ENCODE measurements at regions not wholly inside any gene's neighbourhood (a gene's known extent, or its start where the extent isn't known, plus 50 kb on each side); places are given as distances from the start of the nearest gene placed in this dataset.
"Not testable (repeated sequence)": the region's sequence is repeated elsewhere in the genome, so short reads cannot be mapped to it uniquely, and the experiment has no call there.

DNA sequence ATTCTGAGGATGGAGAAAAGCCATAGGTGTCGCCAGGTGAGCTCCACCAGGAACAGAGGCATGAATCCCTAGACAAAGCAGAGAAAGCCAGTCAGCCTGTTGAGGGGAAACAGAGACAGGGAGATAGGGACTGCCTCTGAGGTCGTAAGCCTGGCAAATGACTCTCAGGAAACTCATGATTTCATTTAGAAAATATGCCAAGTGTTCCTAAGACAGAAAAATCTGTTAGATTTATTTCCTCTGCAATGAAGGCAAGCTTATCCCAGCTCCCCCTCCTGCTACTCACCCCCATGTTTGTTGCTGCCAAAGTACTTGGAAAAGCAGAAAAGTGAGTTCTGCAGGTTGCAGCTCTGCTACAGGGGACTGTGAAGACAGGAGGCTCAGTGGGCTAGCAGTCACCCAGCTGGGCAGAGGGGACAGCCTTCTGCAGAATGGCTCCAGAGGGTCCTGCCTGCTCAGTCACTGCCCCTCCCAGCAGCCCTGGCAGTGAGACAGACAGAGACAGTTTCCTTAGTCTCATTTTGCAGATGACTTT lies 184.3 kb downstream of the ADRA2A start:
- no peak for DNase-seq (ENCODE audit: low read depth in 2 of 2, low spot score in 1 of 2)

DNA sequence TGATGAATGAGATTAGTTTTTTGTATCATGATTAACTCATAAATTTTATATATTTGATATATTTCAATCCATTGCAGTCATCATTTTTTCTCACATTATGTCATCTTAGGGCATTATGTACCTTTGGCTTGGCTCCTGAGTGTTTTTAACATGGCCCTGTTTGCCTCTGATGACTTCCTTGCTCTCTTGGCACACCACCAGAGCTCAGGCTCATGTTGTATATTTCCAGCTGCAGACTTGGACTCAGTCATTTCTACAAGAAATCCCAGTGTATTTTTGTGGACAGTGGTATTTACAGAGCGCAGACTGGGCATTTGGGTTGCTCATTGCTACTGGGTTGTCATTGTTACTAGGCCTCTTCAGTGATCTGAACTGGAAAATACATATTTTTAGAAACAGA lies 188.5 kb downstream of the ADRA2A start:
- no peak for DNase-seq (ENCODE audit: low read depth in 2 of 2, low spot score in 1 of 2)

DNA sequence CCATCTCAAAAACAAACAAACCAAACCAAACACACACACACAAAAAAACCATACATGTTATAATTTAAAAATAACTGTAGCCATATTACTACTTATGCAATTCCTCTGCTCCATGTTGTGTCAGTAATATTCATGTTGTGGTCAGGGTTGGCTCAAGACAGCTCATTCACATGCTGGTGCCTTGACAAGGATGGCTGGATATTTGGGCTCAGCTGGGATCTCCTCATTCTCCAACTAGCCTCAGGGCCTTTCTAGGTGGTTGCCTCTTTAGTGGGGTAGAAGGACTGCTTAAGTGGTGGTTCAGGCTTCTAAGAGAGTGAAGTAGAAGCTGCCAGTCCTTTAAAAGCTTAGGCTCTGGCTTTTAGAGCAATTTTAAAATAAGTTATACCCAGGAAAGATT lies 189.3 kb downstream of the ADRA2A start:
- DNase-seq (ENCODE audit: low read depth in 2 of 2, low spot score in 1 of 2): no peak

DNA sequence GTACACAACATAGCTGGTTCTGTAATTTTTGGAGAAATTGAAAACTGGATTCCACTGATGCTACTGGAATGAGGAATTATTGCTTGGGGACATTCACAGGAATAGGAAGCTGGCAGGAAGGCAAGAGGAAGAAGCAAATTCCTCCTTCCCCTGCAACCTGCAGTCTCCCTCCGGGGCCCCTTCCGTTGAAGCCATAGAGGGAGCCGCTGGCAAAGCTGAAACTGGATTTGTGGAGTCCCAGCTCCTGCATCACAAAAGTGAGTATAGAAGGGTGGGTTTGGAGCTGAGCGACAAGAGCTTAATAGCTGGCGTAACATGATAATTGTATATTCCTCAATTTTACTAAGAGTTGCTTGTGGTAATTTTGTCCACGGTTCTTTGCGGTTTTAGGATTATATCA lies 190.8 kb downstream of the ADRA2A start:
- DNase-seq (ENCODE audit: low read depth in 2 of 2, low spot score in 1 of 2): no peak

DNA sequence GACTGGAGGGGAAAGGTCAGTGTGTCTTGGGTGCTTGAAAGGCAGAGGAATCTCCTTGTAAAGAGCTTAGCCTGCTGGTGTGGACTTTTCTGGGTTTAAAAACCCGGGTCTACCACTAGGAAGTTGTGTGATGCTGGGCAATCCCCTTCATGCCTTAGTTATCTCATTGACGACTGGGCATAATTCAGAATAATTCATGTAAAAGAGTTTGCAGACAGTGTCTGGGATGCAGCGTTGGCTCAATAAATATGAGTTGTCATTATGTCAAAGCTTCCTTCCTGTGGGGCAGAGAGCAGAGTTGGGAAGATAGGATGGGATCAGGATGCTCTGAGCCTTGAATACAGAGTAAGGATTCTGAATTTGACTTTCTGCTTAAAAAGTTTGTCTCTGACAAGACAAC lies 196.4 kb downstream of the ADRA2A start:
- DNase-seq (ENCODE audit: low read depth in 2 of 2, low spot score in 1 of 2): no peak

DNA sequence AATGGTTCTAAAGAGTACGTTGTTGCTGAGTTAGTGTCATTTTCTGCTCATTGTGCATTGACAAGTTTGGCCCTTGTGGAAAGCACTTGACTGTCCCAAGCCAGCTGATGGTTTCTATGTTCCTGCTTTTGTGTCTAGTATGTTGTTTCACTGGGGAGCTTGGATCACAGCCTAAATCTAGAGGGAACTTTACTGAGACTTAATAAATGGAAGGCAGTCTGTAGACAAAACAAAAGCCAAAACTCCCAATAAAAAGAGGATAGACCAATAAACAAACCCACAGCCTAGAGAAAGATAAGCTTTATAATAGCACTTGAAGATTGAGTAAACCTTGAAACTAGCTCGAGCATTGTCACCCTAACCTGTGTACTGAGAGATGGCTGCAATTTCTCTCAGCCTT lies 196.8 kb downstream of the ADRA2A start:
- no peak for DNase-seq (ENCODE audit: low read depth in 2 of 2, low spot score in 1 of 2)

DNA sequence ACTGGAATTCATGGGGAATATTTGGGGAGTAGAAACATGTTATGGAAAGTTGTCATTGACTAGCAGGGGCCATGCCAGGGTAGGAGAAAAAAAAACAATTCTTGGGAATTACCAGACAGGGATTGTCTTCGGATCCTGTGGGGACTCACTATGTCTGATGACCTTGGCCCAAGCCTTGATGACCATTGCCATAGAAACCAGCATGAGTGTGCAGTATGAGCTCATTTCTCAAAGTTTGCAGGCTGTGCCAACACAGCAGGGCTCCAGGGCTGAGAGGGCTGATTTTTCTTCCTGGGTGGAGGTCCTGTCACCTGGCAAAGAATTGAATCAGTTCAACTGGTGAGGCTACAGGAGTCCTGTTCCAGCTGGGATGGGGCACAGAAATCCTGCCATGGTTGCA lies 198.3 kb downstream of the ADRA2A start:
- no peak for DNase-seq (ENCODE audit: low read depth in 2 of 2, low spot score in 1 of 2)

DNA sequence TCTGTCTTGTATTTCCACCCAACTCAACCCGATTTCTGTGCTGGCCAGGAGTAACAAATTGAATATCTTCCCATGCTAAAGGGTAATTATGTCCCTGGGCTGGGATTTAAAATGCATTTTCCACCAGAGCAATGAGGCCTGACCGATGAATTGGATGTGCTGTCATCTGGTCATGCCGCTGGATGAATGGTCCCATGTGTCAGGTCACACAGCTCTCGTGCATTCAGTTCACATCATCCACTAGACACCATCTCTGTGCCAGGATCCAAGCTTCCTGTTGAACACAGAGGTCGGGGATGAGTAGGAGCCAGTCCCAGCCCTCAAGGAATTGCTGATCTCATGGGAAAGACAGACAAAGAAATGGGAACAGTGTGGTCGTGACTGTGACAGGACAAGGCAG lies 200.8 kb downstream of the ADRA2A start:
- DNase-seq (ENCODE audit: low read depth in 2 of 2, low spot score in 1 of 2): no peak

DNA sequence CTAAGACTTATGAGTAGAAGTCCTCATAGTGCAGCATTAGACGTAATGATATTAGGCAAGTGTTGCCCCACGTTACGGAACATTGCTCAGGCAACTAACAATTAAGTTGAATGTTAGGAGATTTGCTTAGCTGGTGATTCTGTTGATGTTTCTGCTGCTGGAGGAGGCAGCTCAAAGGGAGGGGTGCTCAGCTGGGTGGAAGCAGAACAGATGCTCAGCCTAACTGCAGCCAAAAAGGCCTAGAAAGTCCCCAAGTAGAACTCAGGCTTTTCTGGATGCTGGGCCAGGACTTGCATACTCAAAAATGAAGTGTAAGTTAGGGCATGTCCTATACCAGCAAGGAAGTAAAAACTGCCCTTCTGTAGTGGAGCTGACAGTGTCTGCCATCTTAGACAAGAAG lies 201.4 kb downstream of the ADRA2A start:
- DNase-seq (ENCODE audit: low read depth in 2 of 2, low spot score in 1 of 2): no peak

DNA sequence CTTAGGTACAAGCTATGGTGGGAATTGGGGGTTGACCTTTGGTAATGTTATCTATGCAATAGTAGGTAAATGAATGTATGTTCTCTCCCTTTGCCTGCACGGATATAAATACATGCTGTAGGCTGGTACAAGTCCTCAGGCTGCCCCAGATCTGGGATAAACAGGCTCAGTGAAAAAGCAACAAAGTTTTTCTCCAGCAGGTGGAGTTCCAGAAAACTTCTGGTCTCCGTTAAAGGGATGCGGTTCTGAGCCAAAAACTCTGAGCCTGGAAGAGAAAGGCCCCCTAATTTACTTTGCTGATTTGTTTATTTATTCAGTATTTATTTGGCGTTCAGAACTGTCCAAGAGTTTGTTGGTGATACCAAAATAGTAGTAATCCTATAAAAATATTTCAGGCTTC lies 204.7 kb downstream of the ADRA2A start:
- DNase-seq (ENCODE audit: low read depth in 2 of 2, low spot score in 1 of 2): no peak

DNA sequence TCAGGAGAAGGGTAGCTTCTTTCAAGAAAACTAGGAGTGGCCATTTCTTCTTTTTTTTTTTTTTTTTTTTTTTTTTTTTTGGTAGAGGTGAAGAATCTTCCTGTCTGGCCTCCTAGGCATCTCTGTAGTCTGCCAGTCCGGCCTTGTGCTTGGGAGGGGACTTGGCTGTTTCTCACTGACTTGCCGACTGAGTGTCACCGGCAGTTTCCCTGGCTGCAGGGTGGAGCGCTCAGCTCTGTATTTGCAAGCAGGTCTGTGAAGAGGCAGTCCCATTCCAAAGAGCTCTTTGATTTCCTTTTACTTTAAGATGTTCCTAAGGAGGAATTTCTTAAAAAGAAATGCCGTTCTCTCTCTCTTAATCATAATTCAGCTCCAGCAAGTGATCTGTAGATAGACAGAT lies 212.6 kb downstream of the ADRA2A start:
- DNase-seq (ENCODE audit: low read depth in 2 of 2, low spot score in 1 of 2): no peak

DNA sequence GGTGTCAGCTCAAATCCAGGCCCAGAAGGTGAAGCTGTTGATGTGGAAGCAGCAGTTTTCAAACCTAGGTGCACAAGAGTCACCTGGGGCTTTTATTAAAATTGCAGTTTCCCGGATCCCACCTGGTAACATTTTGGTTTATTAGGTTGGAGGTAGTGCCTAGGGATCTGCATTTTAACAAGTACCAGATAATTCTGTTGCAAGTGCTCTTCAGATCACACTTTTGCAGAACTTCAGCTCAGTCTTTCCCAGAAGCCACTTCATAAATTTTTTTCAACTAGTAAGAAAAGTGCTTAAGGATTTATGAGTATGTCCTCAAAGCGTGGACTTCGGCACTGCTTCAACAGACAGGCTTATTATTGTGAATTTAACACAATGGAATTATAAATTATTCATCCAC lies 213.8 kb downstream of the ADRA2A start:
- no peak for DNase-seq (ENCODE audit: low read depth in 2 of 2, low spot score in 1 of 2)

DNA sequence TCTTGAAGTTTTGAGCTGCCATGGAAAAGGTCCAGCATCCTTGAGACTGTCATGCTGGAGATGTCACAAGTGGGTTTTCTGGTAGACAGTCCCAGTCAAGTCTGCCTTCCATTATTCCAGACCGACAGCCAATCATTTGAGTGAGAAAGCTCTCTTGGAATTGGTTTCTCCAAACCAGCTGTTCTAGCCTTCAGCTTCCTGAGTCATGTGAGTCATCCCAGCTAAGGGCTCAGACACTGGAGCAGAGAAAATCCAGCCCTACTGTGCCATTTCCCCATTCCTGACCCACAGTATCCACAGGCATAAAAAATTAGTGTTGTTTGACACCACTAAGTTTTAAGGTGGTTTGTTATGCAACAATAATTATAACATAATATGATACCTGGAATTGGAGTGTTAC lies 219.0 kb downstream of the ADRA2A start:
- DNase-seq (ENCODE audit: low read depth in 2 of 2, low spot score in 1 of 2): no peak

DNA sequence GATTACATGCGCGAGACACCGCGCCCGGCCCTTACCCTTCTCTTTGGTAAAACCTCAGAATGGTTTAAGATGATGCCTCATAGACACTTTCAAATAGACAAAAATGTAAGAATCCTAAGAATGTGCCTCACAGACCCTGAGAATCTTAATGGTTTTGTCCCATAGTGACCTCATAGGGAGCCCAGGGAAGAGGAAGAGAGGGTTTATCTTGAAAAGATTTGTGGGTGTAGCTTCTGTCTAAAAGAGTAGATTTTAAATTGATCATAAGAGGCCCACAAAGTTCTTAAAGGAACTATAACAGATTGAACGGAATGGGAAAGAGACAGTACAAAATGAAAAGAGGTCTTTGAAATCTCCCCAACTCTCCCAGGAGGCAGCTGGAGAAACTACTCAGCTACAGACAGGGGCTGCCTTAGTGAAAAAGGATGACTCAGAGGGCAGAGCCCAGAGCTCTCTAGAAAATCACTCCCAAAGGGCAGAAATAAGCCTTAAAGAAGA lies 220.6 kb downstream of the ADRA2A start:
- no peak for DNase-seq (ENCODE audit: low read depth in 2 of 2, low spot score in 1 of 2)

DNA sequence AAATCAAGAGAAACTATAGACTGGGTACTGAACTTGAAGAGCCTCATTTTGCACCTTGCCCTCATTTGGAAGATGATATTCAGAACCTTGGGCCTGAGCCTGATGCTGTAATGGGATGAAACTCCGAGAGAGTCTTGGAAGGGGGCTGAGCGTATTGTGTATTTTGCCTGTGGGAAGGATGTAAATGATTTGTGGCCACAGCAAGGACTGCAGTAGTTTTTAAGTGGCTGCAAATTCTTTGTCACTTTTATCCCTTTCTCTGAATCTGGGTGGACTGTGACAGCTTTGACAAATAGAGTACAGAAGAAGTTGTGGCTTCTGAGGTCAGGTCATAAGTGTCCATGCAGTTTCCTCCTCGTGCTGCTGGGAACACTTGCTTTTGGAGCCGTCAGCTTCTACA lies 221.2 kb downstream of the ADRA2A start:
- DNase-seq (ENCODE audit: low read depth in 2 of 2, low spot score in 1 of 2): no peak

DNA sequence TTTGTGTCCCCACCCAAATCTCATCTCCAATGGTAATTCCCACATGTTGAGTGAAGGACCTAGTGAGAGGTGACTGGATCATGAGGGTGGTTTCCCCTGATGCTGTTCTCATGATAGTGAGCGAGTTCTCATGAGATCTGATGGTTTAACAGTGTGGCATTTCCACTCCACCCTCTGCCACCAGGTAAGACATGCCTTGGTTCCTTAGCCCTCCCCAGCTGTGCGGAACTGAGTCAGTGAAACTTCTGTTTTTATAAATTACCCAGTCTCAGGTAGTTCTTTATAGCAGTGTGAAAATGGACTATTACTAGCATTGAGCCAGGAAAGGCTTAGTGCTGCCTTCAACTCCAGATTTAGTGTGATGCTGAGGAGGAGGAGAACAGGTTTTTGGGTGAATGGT lies 222.2 kb downstream of the ADRA2A start:
- no peak for DNase-seq (ENCODE audit: low read depth in 2 of 2, low spot score in 1 of 2)

DNA sequence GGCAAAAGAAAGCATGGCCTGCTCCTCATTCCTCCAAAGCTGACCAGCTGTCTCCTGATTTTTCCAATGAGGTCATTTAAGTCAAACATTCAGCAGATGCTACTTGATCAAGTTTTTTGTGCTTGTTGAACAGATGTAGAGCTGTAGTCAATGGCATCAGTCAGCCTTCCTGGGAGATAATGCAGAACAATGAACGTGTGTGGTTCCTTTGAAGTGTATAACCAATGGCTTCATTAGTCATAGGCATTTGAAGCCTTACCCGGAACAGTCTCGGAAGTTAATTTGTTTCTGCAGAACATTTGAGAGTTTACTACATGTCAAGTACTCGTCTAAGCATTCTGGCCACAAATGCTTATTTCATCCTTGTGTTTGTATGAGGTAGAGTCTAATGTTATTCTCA lies 227.1 kb downstream of the ADRA2A start:
- no peak for DNase-seq (ENCODE audit: low read depth in 2 of 2, low spot score in 1 of 2)

DNA sequence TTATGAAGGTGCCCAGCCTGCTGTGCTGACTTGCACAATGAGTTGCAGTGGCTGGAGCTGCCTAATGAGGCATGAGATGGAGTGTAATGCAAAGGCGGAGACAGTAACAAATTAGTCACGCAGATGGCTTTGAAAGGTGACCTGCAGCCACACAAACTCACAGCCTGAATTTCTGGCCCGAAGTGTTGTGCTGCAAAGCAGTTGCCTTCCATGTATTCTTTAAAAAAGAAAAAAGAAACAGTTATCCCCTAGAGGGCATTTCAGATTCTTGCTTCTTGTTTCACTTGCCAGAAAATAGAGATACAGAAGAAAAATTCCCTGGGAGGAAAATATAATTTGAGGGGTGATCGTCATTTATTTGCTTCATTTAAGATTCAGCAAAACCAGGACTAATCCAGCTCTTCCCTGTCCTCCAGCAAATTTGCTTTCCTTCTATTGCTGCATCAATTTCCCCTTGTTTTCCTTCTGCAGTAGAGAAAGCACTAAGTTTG lies 239.9 kb downstream of the ADRA2A start:
- DNase-seq (ENCODE audit: low read depth in 2 of 2, low spot score in 1 of 2): no peak

DNA sequence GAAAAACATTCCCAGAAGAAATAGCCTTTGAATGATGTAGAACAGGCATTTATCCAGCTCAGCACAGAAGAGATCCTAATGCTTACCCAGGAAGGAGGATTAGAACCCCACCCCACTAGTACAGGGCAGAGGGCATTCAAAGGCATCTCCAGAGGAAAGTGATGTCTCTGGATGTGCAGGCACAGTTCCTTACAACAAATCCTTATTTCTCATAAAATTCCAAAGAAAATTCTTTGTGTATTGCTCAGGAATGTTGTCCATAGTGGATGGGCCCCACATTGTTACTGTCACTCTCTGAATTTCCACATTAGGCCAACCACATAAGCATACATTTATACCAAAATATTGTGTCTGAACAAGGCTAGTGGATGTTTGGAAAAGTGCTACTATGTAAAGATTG lies 243.0 kb downstream of the ADRA2A start:
- no peak for DNase-seq (ENCODE audit: low read depth in 2 of 2, low spot score in 1 of 2)

DNA sequence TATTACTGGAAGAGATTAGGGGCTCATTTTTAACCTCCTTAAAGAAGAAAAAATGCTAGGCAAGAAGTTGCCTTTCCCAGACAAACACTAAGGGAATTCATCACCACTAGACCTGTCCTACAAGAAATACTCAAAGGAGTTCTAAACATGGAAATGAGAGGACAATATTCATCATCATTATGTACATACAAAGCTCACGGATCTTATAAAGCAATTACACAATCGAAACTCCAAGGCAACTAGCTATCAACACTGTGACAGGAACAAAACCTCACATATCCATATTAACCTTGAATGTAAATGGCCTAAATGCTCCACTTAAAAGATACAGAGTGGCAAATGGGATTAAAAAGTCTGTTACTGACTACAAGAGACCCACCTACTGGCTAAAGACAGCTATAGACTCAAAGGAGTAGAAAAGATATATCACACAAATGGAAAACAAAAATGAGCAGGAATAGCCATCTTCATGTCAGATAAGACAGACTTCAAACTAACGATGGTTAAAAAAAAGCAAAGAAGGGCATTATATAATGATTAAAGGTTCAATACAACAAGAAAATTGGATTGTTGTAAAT lies 246.6 kb downstream of the ADRA2A start:
- DNase-seq (ENCODE audit: low read depth in 2 of 2, low spot score in 1 of 2): no peak

DNA sequence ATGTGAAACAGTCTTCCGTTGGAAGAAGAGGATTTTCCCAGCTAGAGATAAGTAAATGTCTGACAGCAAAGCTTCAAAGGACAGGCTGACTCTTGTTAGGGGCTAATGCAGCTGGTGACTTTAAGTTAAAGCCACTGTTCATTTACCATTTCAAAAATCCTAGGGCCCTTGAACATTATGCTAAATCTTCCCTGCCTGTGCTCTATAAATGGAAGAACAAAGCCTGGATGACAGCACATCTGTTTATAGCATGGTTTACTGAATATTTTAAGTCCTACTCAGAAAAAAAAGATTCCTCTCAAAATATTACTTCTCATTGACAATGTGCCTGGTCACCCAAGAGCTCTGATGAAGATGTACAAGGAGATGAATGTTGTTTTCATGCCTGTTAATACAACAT lies 255.3 kb downstream of the ADRA2A start:
- not testable (repeated sequence) for DNase-seq (ENCODE audit: low read depth in 2 of 2, low spot score in 1 of 2)

DNA sequence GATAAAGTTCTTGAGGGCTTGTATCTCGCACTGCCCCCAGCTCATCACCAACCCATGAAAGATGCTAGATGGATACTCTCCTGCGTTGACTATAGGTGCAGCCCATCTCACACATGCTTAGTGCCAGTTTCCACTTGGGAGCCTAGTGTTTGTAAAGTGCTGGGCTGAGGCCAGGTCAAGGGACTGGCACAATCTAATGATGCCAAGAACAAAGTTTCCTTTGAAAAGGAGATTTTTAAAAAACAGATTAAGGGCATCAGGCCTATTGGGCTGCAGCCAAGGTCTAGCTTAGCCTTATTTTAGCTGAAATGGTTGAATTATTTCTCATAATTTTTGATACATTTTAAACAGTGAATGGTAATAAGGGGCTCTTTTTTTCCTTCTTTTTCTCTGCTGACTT lies 259.0 kb downstream of the ADRA2A start:
- DNase-seq (ENCODE audit: low read depth in 2 of 2, low spot score in 1 of 2): no peak

DNA sequence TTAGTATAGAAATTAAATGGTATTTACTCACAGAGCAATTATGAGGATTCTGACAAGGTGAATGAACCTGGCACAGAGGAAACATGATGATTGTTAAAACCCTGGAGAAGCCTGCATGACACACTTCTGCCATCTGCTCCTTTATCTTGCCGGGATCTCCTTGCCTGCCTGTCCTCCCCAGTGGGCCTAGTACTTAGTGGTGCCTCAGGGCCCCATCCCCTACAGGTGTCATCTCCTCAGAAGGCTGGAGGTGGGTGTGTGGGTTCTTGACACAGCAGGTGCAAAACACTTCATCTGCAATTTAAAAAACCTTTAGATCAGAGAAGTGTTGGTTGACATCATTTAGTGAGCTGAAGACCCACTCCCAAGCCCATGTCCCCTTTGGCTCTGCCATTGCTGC lies 261.2 kb downstream of the ADRA2A start:
- DNase-seq (ENCODE audit: low read depth in 2 of 2, low spot score in 1 of 2): no peak

Data from stimulated activated CD8-positive, alpha-beta memory T cell treated with anti-CD3 and anti-CD28 coated beads, Interleukin-4, amount 100 ng/mL, for 4 hours (primary cell).